Gastroesophageal sphincter (tissue), 4 donors: ENCODE measurements at regions not wholly inside any gene's neighbourhood (a gene's known extent, or its start where the extent isn't known, plus 50 kb on each side); places are given as distances from the start of the nearest gene placed in this dataset.

Source experiments
- ATAC-seq: fragments of 150-250 bp; one replicate; pipeline ENCODE4 v1.9.1; 2016; ENCODE audit warnings: mild to moderate bottlenecking, moderate library complexity
- H3K27ac ChIP-seq, 4 donors: fragments of 200-600 bp; sonication (generic) in 3 of 4; 1 replicate in 3 of 4; 2 replicates in 1 of 4; pipeline ENCODE4 v1.5.1; 2016 to 2019
- H3K27me3 ChIP-seq: fragments of 200-600 bp; sonication (generic); one replicate; pipeline ENCODE4 v1.5.1; 2019
- H3K36me3 ChIP-seq, 2 donors: fragments of 200-600 bp; sonication (generic); one replicate each; pipeline ENCODE4 v1.5.1; 2019; ENCODE audit warnings: control low read depth in 1 of 2
- H3K4me1 ChIP-seq, 3 donors: fragments of 200-600 bp; sonication (generic); 1 replicate in 2 of 3; 2 replicates in 1 of 3; pipeline ENCODE4 v1.5.1; 2016 to 2019; ENCODE audit warnings: control low read depth in 2 of 3
- H3K4me3 ChIP-seq, 2 donors: fragments of 200-600 bp; sonication (generic); one replicate each; pipeline ENCODE4 v1.5.1; 2019; ENCODE audit warnings: mild to moderate bottlenecking in 1 of 2, moderate library complexity in 1 of 2
- H3K9me3 ChIP-seq, 3 donors: fragments of 200-600 bp; sonication (generic); one replicate each; pipeline ENCODE4 v1.5.1; 2017 to 2019; ENCODE audit warnings: control low read depth in 2 of 3
- CTCF ChIP-seq, 4 experiments: fragments of 200-600 bp in 2 of 4; fragments of 450-650 bp in 2 of 4; sonication (generic) in 1 of 4; IDR thresholded peaks; one replicate each; pipeline ENCODE4 v1.5.1; 2017 to 2019; ENCODE audit warnings: antibody characterized with exemption in 4 of 4, mild to moderate bottlenecking in 2 of 4, moderate library complexity in 2 of 4
- EP300 ChIP-seq: sonication (generic); formaldehyde crosslinking; IDR thresholded peaks from one replicate; pipeline ENCODE4 v1.6.1; 2017; ENCODE audit warnings: antibody characterized with exemption, mild to moderate bottlenecking
- POLR2A ChIP-seq, 2 donors: fragments of 450-650 bp; IDR thresholded peaks; one replicate each; pipeline ENCODE4 v1.6.1; 2017; ENCODE audit warnings: antibody characterized with exemption in 2 of 2, mild to moderate bottlenecking in 2 of 2, moderate library complexity in 1 of 2
- POLR2AphosphoS5 ChIP-seq: sonication (generic); formaldehyde crosslinking; IDR thresholded peaks from one replicate; pipeline ENCODE4 v1.6.1; 2017; ENCODE audit warnings: antibody characterized with exemption
- WGBS, 2 donors: methylation state at CpG; one replicate each; pipeline ENCODE4 v1.1.5; 2018; ENCODE audit warnings: low coverage in 1 of 2; 5-methylcytosine and 5-hydroxymethylcytosine counted together

GRCh38 chr10:113494761-113495160 is 58.1 kb upstream of the HABP2 start:
- TF ChIP-seq POLR2AphosphoS5 (no peak), POLR2A (IDR thresholded peaks at IDR 0.05) (no peak), CTCF (IDR thresholded peaks at IDR 0.05) (no peak), EP300 (no peak)
- WGBS, 2 donors = 66 to 85% methylated on average over 3 to 4 of the region's 7 CpGs
- H3K27ac ChIP-seq = peak overlapping the region in 2 of 4 donors; percentile 34 to 48
- peaks cover 0 to 52% (median 20%) of the 10 kb centered on the region in 3 donors for H3K4me1 ChIP-seq
- H3K9me3 ChIP-seq = no peaks in the 10 kb centered on the region
- H3K27me3 ChIP-seq = no peaks in the 10 kb centered on the region
- no peak overlapping the region for H3K4me3 ChIP-seq
- H3K36me3 ChIP-seq = no peaks in the 10 kb centered on the region
- no peak for ATAC-seq

GRCh38 chr10:113495553-113495952 is 57.3 kb upstream of the HABP2 start:
- WGBS, 2 donors = 72 to 79% methylated on average over 8 of the region's 8 CpGs
- no peaks in the 10 kb centered on the region for H3K36me3 ChIP-seq
- peaks cover 0 to 52% (median 20%) of the 10 kb centered on the region in 3 donors for H3K4me1 ChIP-seq
- TF ChIP-seq EP300 (no peak), CTCF (IDR thresholded peaks at IDR 0.05) (no peak), POLR2A (IDR thresholded peaks at IDR 0.05) (no peak), POLR2AphosphoS5 (no peak)
- H3K27ac ChIP-seq = no peak overlapping the region
- no peaks in the 10 kb centered on the region for H3K27me3 ChIP-seq
- ATAC-seq = no peak
- H3K9me3 ChIP-seq = no peaks in the 10 kb centered on the region
- no peak overlapping the region for H3K4me3 ChIP-seq

- no peak overlapping the region for H3K27ac ChIP-seq
- H3K9me3 ChIP-seq = no peaks in the 10 kb centered on the region
- H3K4me1 ChIP-seq = peaks cover 0 to 52% (median 17%) of the 10 kb centered on the region in 3 donors
- no peak for TF ChIP-seq EP300
- WGBS, 2 donors = 57 to 64% methylated on average over 12 to 14 of the region's 20 CpGs
- ATAC-seq = no peak
- H3K27me3 ChIP-seq = no peaks in the 10 kb centered on the region
- no peaks in the 10 kb centered on the region for H3K36me3 ChIP-seq
- H3K4me3 ChIP-seq = no peak overlapping the region
Observed at GRCh38 chr10:113496111-113497109, 56.4 kb upstream of the HABP2 start.

GRCh38 chr10:113497198-113497597 is 55.7 kb upstream of the HABP2 start:
- Histone ChIP-seq H3K9me3 (no peaks in the 10 kb centered on the region), H3K4me3 (no peak overlapping the region), H3K36me3 (no peaks in the 10 kb centered on the region), H3K4me1 (peaks cover 0 to 45% (median 17%) of the 10 kb centered on the region in 3 donors), H3K27me3 (no peaks in the 10 kb centered on the region), H3K27ac (no peak overlapping the region)
- 69 to 80% methylated on average over 5 to 6 of the region's 8 CpGs for WGBS, 2 donors
- ATAC-seq = no peak
- no peak for TF ChIP-seq POLR2A (IDR thresholded peaks at IDR 0.05)
- TF ChIP-seq CTCF (IDR thresholded peaks at IDR 0.05) = no peak
- no peak for TF ChIP-seq POLR2AphosphoS5
- TF ChIP-seq EP300 = no peak

GRCh38 chr10:113498997-113499396 is 53.9 kb upstream of the HABP2 start:
- TF ChIP-seq CTCF (IDR thresholded peaks at IDR 0.05) (no peak), POLR2AphosphoS5 (no peak)
- ATAC-seq = no peak
- Histone ChIP-seq H3K36me3 (no peaks in the 10 kb centered on the region), H3K4me1 (peaks cover 0 to 27% (median 10%) of the 10 kb centered on the region in 3 donors), H3K9me3 (no peaks in the 10 kb centered on the region), H3K27me3 (no peaks in the 10 kb centered on the region), H3K4me3 (no peak overlapping the region), H3K27ac (no peak overlapping the region)
- WGBS, 2 donors = 40 to 48% methylated on average over 3 to 4 of the region's 4 CpGs
